ENCODE measurements at regions not wholly inside any gene's neighbourhood (a gene's known extent, or its start where the extent isn't known, plus 50 kb on each side); places are given as distances from the start of the nearest gene placed in this dataset.
"Not testable (repeated sequence)": the region's sequence is repeated elsewhere in the genome, so short reads cannot be mapped to it uniquely, and the experiment has no call there.

GRCh38 chr13:58504202-58504700 is 872.7 kb downstream of the PCDH17 start:
- H3K9me3 ChIP-seq (ENCODE audit: control insufficient read depth in 2 of 2, insufficient read depth in 1 of 2, low read depth in 1 of 2, low read length in 1 of 2); H3K36me3 ChIP-seq (ENCODE audit: control insufficient read depth in 2 of 2, insufficient read depth in 2 of 2, low read length in 1 of 2); H3K4me3 ChIP-seq (ENCODE audit: low read depth in 1 of 2, low read length in 2 of 2); H3K4me1 ChIP-seq (ENCODE audit: control insufficient read depth in 2 of 2, insufficient read depth in 2 of 2, low read length in 1 of 2); H3K27me3 ChIP-seq (ENCODE audit: control insufficient read depth in 1 of 2, insufficient read depth in 2 of 2, low read length in 2 of 2); H3K27ac ChIP-seq (ENCODE audit: low read depth in 2 of 2, low read length in 1 of 2): not testable (repeated sequence)
- WGBS, 2 donors: 91 to 93% methylated on average over 21 of the region's 21 CpGs

- H3K27me3 ChIP-seq (ENCODE audit: control insufficient read depth in 1 of 2, insufficient read depth in 2 of 2, low read length in 2 of 2); H3K9me3 ChIP-seq (ENCODE audit: control insufficient read depth in 2 of 2, insufficient read depth in 1 of 2, low read depth in 1 of 2, low read length in 1 of 2); H3K4me1 ChIP-seq (ENCODE audit: control insufficient read depth in 2 of 2, insufficient read depth in 2 of 2, low read length in 1 of 2); H3K27ac ChIP-seq (ENCODE audit: low read depth in 2 of 2, low read length in 1 of 2); H3K4me3 ChIP-seq (ENCODE audit: low read depth in 1 of 2, low read length in 2 of 2); H3K36me3 ChIP-seq (ENCODE audit: control insufficient read depth in 2 of 2, insufficient read depth in 2 of 2, low read length in 1 of 2): not testable (repeated sequence)
- WGBS, 2 donors: 87% methylated on average over 20 to 22 of the region's 22 CpGs
These were observed 873.8 kb downstream of the PCDH17 start for GRCh38 chr13:58505262-58505920.

- no peak overlapping the region for H3K4me3 ChIP-seq (ENCODE audit: low read depth in 1 of 2, low read length in 2 of 2)
- WGBS, 2 donors: 89 to 91% methylated on average over 14 of the region's 14 CpGs
These were observed 896.8 kb downstream of the PCDH17 start for GRCh38 chr13:58528351-58528750.

GRCh38 chr13:58531614-58532013 is 900.1 kb downstream of the PCDH17 start:
- no peak overlapping the region for H3K27ac ChIP-seq (ENCODE audit: low read depth in 2 of 2, low read length in 1 of 2)
- H3K36me3 ChIP-seq (ENCODE audit: control insufficient read depth in 2 of 2, insufficient read depth in 2 of 2, low read length in 1 of 2): no peaks in the 10 kb centered on the region
- no peak overlapping the region for H3K4me3 ChIP-seq (ENCODE audit: low read depth in 1 of 2, low read length in 2 of 2)
- no peaks in the 10 kb centered on the region for H3K27me3 ChIP-seq (ENCODE audit: control insufficient read depth in 1 of 2, insufficient read depth in 2 of 2, low read length in 2 of 2)
- H3K4me1 ChIP-seq (ENCODE audit: control insufficient read depth in 2 of 2, insufficient read depth in 2 of 2, low read length in 1 of 2): no peaks in the 10 kb centered on the region
- H3K9me3 ChIP-seq (ENCODE audit: control insufficient read depth in 2 of 2, insufficient read depth in 1 of 2, low read depth in 1 of 2, low read length in 1 of 2): peaks cover 0 to 2% of the 10 kb centered on the region in 2 donors
- 84% methylated on average over 4 of the region's 4 CpGs for WGBS, 2 donors

More at GRCh38 chr13:58528351-58528750, 896.8 kb downstream of the PCDH17 start:
- no peaks in the 10 kb centered on the region for H3K27me3 ChIP-seq (ENCODE audit: control insufficient read depth in 1 of 2, insufficient read depth in 2 of 2, low read length in 2 of 2)
- H3K9me3 ChIP-seq (ENCODE audit: control insufficient read depth in 2 of 2, insufficient read depth in 1 of 2, low read depth in 1 of 2, low read length in 1 of 2): peaks cover 0 to 2% of the 10 kb centered on the region in 2 donors
- no peaks in the 10 kb centered on the region for H3K4me1 ChIP-seq (ENCODE audit: control insufficient read depth in 2 of 2, insufficient read depth in 2 of 2, low read length in 1 of 2)
- no peaks in the 10 kb centered on the region for H3K36me3 ChIP-seq (ENCODE audit: control insufficient read depth in 2 of 2, insufficient read depth in 2 of 2, low read length in 1 of 2)
- H3K27ac ChIP-seq (ENCODE audit: low read depth in 2 of 2, low read length in 1 of 2): no peak overlapping the region

- H3K9me3 ChIP-seq (ENCODE audit: control insufficient read depth in 2 of 2, insufficient read depth in 1 of 2, low read depth in 1 of 2, low read length in 1 of 2): no peaks in the 10 kb centered on the region
These were observed 911.0 kb downstream of the PCDH17 start for GRCh38 chr13:58542530-58542929.

GRCh38 chr13:58547419-58547818 is 915.9 kb downstream of the PCDH17 start:
- WGBS, 2 donors: 49 to 50% methylated on average over 1 of the region's 1 CpG

More at GRCh38 chr13:58542530-58542929, 911.0 kb downstream of the PCDH17 start:
- Histone ChIP-seq H3K27me3 (ENCODE audit: control insufficient read depth in 1 of 2, insufficient read depth in 2 of 2, low read length in 2 of 2) (no peaks in the 10 kb centered on the region), H3K4me3 (ENCODE audit: low read depth in 1 of 2, low read length in 2 of 2) (no peak overlapping the region), H3K36me3 (ENCODE audit: control insufficient read depth in 2 of 2, insufficient read depth in 2 of 2, low read length in 1 of 2) (no peaks in the 10 kb centered on the region), H3K27ac (ENCODE audit: low read depth in 2 of 2, low read length in 1 of 2) (no peak overlapping the region), H3K4me1 (ENCODE audit: control insufficient read depth in 2 of 2, insufficient read depth in 2 of 2, low read length in 1 of 2) (no peaks in the 10 kb centered on the region)

GRCh38 chr13:58566176-58566575 is 934.6 kb downstream of the PCDH17 start:
- 65 to 73% methylated on average over 3 of the region's 3 CpGs for WGBS, 2 donors
- no peak overlapping the region for H3K27ac ChIP-seq (ENCODE audit: low read depth in 2 of 2, low read length in 1 of 2)
- H3K4me1 ChIP-seq (ENCODE audit: control insufficient read depth in 2 of 2, insufficient read depth in 2 of 2, low read length in 1 of 2): no peaks in the 10 kb centered on the region
- no peaks in the 10 kb centered on the region for H3K36me3 ChIP-seq (ENCODE audit: control insufficient read depth in 2 of 2, insufficient read depth in 2 of 2, low read length in 1 of 2)
- H3K27me3 ChIP-seq (ENCODE audit: control insufficient read depth in 1 of 2, insufficient read depth in 2 of 2, low read length in 2 of 2): no peaks in the 10 kb centered on the region
- H3K9me3 ChIP-seq (ENCODE audit: control insufficient read depth in 2 of 2, insufficient read depth in 1 of 2, low read depth in 1 of 2, low read length in 1 of 2): no peaks in the 10 kb centered on the region
- no peak overlapping the region for H3K4me3 ChIP-seq (ENCODE audit: low read depth in 1 of 2, low read length in 2 of 2)

More at GRCh38 chr13:58547419-58547818, 915.9 kb downstream of the PCDH17 start:
- no peaks in the 10 kb centered on the region for H3K4me1 ChIP-seq (ENCODE audit: control insufficient read depth in 2 of 2, insufficient read depth in 2 of 2, low read length in 1 of 2)
- H3K36me3 ChIP-seq (ENCODE audit: control insufficient read depth in 2 of 2, insufficient read depth in 2 of 2, low read length in 1 of 2): no peaks in the 10 kb centered on the region
- H3K9me3 ChIP-seq (ENCODE audit: control insufficient read depth in 2 of 2, insufficient read depth in 1 of 2, low read depth in 1 of 2, low read length in 1 of 2): no peaks in the 10 kb centered on the region
- H3K4me3 ChIP-seq (ENCODE audit: low read depth in 1 of 2, low read length in 2 of 2): no peak overlapping the region
- H3K27me3 ChIP-seq (ENCODE audit: control insufficient read depth in 1 of 2, insufficient read depth in 2 of 2, low read length in 2 of 2): no peaks in the 10 kb centered on the region
- no peak overlapping the region for H3K27ac ChIP-seq (ENCODE audit: low read depth in 2 of 2, low read length in 1 of 2)

GRCh38 chr13:58573743-58574142 is 942.2 kb downstream of the PCDH17 start:
- H3K9me3 ChIP-seq (ENCODE audit: control insufficient read depth in 2 of 2, insufficient read depth in 1 of 2, low read depth in 1 of 2, low read length in 1 of 2): peaks cover 2 to 7% of the 10 kb centered on the region in 2 donors
- no peak overlapping the region for H3K4me3 ChIP-seq (ENCODE audit: low read depth in 1 of 2, low read length in 2 of 2)
- H3K4me1 ChIP-seq (ENCODE audit: control insufficient read depth in 2 of 2, insufficient read depth in 2 of 2, low read length in 1 of 2): no peaks in the 10 kb centered on the region
- H3K27me3 ChIP-seq (ENCODE audit: control insufficient read depth in 1 of 2, insufficient read depth in 2 of 2, low read length in 2 of 2): no peaks in the 10 kb centered on the region
- H3K36me3 ChIP-seq (ENCODE audit: control insufficient read depth in 2 of 2, insufficient read depth in 2 of 2, low read length in 1 of 2): no peaks in the 10 kb centered on the region
- WGBS, 2 donors: 77 to 80% methylated on average over 2 of the region's 2 CpGs
- H3K27ac ChIP-seq (ENCODE audit: low read depth in 2 of 2, low read length in 1 of 2): no peak overlapping the region

GRCh38 chr13:58574791-58575190 is 943.2 kb downstream of the PCDH17 start:
- H3K9me3 ChIP-seq (ENCODE audit: control insufficient read depth in 2 of 2, insufficient read depth in 1 of 2, low read depth in 1 of 2, low read length in 1 of 2): peaks cover 2 to 7% of the 10 kb centered on the region in 2 donors

GRCh38 chr13:58579468-58579867 is 947.9 kb downstream of the PCDH17 start:
- no peaks in the 10 kb centered on the region for H3K27me3 ChIP-seq (ENCODE audit: control insufficient read depth in 1 of 2, insufficient read depth in 2 of 2, low read length in 2 of 2)
- H3K4me3 ChIP-seq (ENCODE audit: low read depth in 1 of 2, low read length in 2 of 2): no peak overlapping the region
- H3K9me3 ChIP-seq (ENCODE audit: control insufficient read depth in 2 of 2, insufficient read depth in 1 of 2, low read depth in 1 of 2, low read length in 1 of 2): peaks cover 2 to 5% of the 10 kb centered on the region in 2 donors
- H3K4me1 ChIP-seq (ENCODE audit: control insufficient read depth in 2 of 2, insufficient read depth in 2 of 2, low read length in 1 of 2): no peaks in the 10 kb centered on the region
- WGBS, 2 donors: 69 to 74% methylated on average over 2 of the region's 2 CpGs
- H3K36me3 ChIP-seq (ENCODE audit: control insufficient read depth in 2 of 2, insufficient read depth in 2 of 2, low read length in 1 of 2): no peaks in the 10 kb centered on the region
- no peak overlapping the region for H3K27ac ChIP-seq (ENCODE audit: low read depth in 2 of 2, low read length in 1 of 2)

More at GRCh38 chr13:58574791-58575190, 943.2 kb downstream of the PCDH17 start:
- H3K36me3 ChIP-seq (ENCODE audit: control insufficient read depth in 2 of 2, insufficient read depth in 2 of 2, low read length in 1 of 2): no peaks in the 10 kb centered on the region
- H3K4me3 ChIP-seq (ENCODE audit: low read depth in 1 of 2, low read length in 2 of 2): no peak overlapping the region
- no peak overlapping the region for H3K27ac ChIP-seq (ENCODE audit: low read depth in 2 of 2, low read length in 1 of 2)
- no peaks in the 10 kb centered on the region for H3K4me1 ChIP-seq (ENCODE audit: control insufficient read depth in 2 of 2, insufficient read depth in 2 of 2, low read length in 1 of 2)
- H3K27me3 ChIP-seq (ENCODE audit: control insufficient read depth in 1 of 2, insufficient read depth in 2 of 2, low read length in 2 of 2): no peaks in the 10 kb centered on the region

Data from esophagus (tissue), 2 donors.